Common myeloid progenitor, CD34-positive (primary cell): ENCODE measurements at regions not wholly inside any gene's neighbourhood (a gene's known extent, or its start where the extent isn't known, plus 50 kb on each side); places are given as distances from the start of the nearest gene placed in this dataset.

Experiments used
- CTCF ChIA-PET: fragments of 350-600 bp; sonication (Branson Sonifier 250); formaldehyde crosslinking; loops from one replicate; lab custom pipeline; 2021; ENCODE audit warnings: antibody characterized with exemption; lab: Charles Lee
- POLR2A ChIA-PET: fragments of 350-600 bp; sonication (Branson Sonifier 250); formaldehyde crosslinking; loops from one replicate; lab custom pipeline; 2021; ENCODE audit warnings: antibody characterized with exemption; lab: Charles Lee
- DNase-seq, 3 donors: peaks; one replicate each; pipeline versions ENCODE4 v3.0.0 to v3.0.0-alpha.2; 2013
- H3K27ac ChIP-seq, 2 experiments: 1 replicate in 1 of 2; 2 replicates in 1 of 2; pipeline ENCODE4 v1.7.0; 2013; ENCODE audit warnings: inconsistent platforms in 2 of 2, low read length in 2 of 2, mild to moderate bottlenecking in 2 of 2, low read depth in 1 of 2, moderate library complexity in 1 of 2; ENCODE audit not compliant: severe bottlenecking in 2 of 2, insufficient read depth in 1 of 2, poor library complexity in 1 of 2
- H3K27me3 ChIP-seq, 5 experiments: replicated peaks in 2 of 5; 1 replicate in 3 of 5; 2 replicates in 2 of 5; pipeline versions ENCODE4 v1.6.1 to v1.7.0; 2013; ENCODE audit warnings: low read length in 4 of 5, mild to moderate bottlenecking in 2 of 5, moderate library complexity in 2 of 5, inconsistent platforms in 1 of 5; ENCODE audit not compliant: insufficient read depth in 5 of 5, control insufficient read depth in 4 of 5
- H3K36me3 ChIP-seq, 4 experiments: 1 replicate in 2 of 4; 2 replicates in 2 of 4; pipeline versions ENCODE4 v1.6.1 to v1.7.0; 2013; ENCODE audit warnings: low read length in 3 of 4, control low read depth in 1 of 4, mild to moderate bottlenecking in 1 of 4; ENCODE audit not compliant: control insufficient read depth in 4 of 4, insufficient read depth in 4 of 4
- H3K4me1 ChIP-seq, 4 experiments: 1 replicate in 3 of 4; 2 replicates in 1 of 4; pipeline versions ENCODE4 v1.6.1 to v1.7.1; 2013; ENCODE audit warnings: low read length in 3 of 4, mild to moderate bottlenecking in 3 of 4, control low read depth in 1 of 4, inconsistent platforms in 1 of 4, moderate library complexity in 1 of 4; ENCODE audit not compliant: control insufficient read depth in 4 of 4, insufficient read depth in 4 of 4; ENCODE audit errors: control extremely low read depth in 1 of 4
- H3K4me3 ChIP-seq, 7 experiments: 1 replicate in 4 of 7; 2 replicates in 3 of 7; pipeline versions ENCODE4 v1.5.1 to v1.7.0; 2013; ENCODE audit warnings: mild to moderate bottlenecking in 7 of 7, low read length in 6 of 7, moderate library complexity in 6 of 7, inconsistent platforms in 2 of 7, low read depth in 2 of 7, control low read depth in 1 of 7; ENCODE audit not compliant: insufficient read depth in 4 of 7, control insufficient read depth in 1 of 7; ENCODE audit errors: extremely low read depth in 1 of 7
- H3K9me3 ChIP-seq, 5 experiments: 1 replicate in 4 of 5; 2 replicates in 1 of 5; pipeline versions ENCODE4 v1.6.1 to v1.7.1; 2013; ENCODE audit warnings: low read length in 4 of 5, mild to moderate bottlenecking in 2 of 5, inconsistent platforms in 1 of 5, low read depth in 1 of 5, moderate library complexity in 1 of 5; ENCODE audit not compliant: control insufficient read depth in 4 of 5, insufficient read depth in 2 of 5; ENCODE audit errors: control extremely low read depth in 1 of 5
- WGBS: methylation state at CpG from one replicate; pipeline ENCODE4 v1.1.5; 2013; ENCODE audit not compliant: insufficient coverage; 5-methylcytosine and 5-hydroxymethylcytosine counted together

- H3K27ac ChIP-seq = no peak overlapping the region
- peaks cover 0 to 6% (median 1%) of the 10 kb centered on the region in 4 experiments for H3K4me1 ChIP-seq
- H3K4me3 ChIP-seq = no peak overlapping the region
- no peaks in the 10 kb centered on the region for H3K27me3 ChIP-seq
- CTCF ChIA-PET = interaction anchor here (0.6 to 3.1 kb wide), 8 partner anchors 9 to 134 kb away, joined by 3 to 13 read pairs (median 3); no protein-coding TSS in a partner anchor
- no peaks in the 10 kb centered on the region for H3K36me3 ChIP-seq
- WGBS = 70% methylated on average over 3 of the region's 4 CpGs
- DNase-seq = peak; percentile 31 to 50 (median 43)
- POLR2A ChIA-PET = no interaction called here
- H3K9me3 ChIP-seq = no peaks in the 10 kb centered on the region
Measured at GRCh38 chr6:56767892-56768531, 125.3 kb upstream of the DST start.

- Histone ChIP-seq H3K27ac (no peak overlapping the region), H3K36me3 (no peaks in the 10 kb centered on the region), H3K27me3 (no peaks in the 10 kb centered on the region), H3K4me1 (peaks cover 0 to 6% (median 0%) of the 10 kb centered on the region in 4 experiments), H3K9me3 (no peaks in the 10 kb centered on the region), H3K4me3 (no peak overlapping the region)
- DNase-seq = no peak
- WGBS = 100% methylated on average over 1 of the region's 7 CpGs
- CTCF ChIA-PET = interaction anchor here (0.6 to 3.1 kb wide), 11 partner anchors 10 to 135 kb away, joined by 3 to 13 read pairs (median 3); no protein-coding TSS in a partner anchor
- POLR2A ChIA-PET = no interaction called here
Measured at GRCh38 chr6:56767435-56767834, 124.7 kb upstream of the DST start.

GRCh38 chr6:56766806-56767178, 124.1 kb upstream of the DST start:
- CTCF ChIA-PET = interaction anchor here (1.0 to 3.1 kb wide), 10 partner anchors 11 to 138 kb away, joined by 3 to 13 read pairs (median 3); no protein-coding TSS in a partner anchor
- POLR2A ChIA-PET = interaction anchor here (0.7 kb wide), 1 partner anchor 20 kb away, joined by 4 read pairs; no protein-coding TSS in a partner anchor
- Histone ChIP-seq H3K9me3 (no peaks in the 10 kb centered on the region), H3K4me3 (no peak overlapping the region), H3K27ac (no peak overlapping the region), H3K27me3 (no peaks in the 10 kb centered on the region), H3K36me3 (no peaks in the 10 kb centered on the region), H3K4me1 (peaks cover 0 to 6% (median 1%) of the 10 kb centered on the region in 4 experiments)
- no peak for DNase-seq
- no CpG with 5 or more reads among the region's 1 CpG for WGBS

- no peak overlapping the region for H3K4me3 ChIP-seq
- H3K36me3 ChIP-seq = no peaks in the 10 kb centered on the region
- no peaks in the 10 kb centered on the region for H3K27me3 ChIP-seq
- CTCF ChIA-PET = interaction anchor here (1.0 to 3.1 kb wide), 8 partner anchors 11 to 138 kb away, joined by 3 to 13 read pairs (median 4); no protein-coding TSS in a partner anchor
- 98% methylated on average over 11 of the region's 14 CpGs for WGBS
- no peak overlapping the region for H3K27ac ChIP-seq
- peaks cover 0 to 10% (median 1%) of the 10 kb centered on the region in 4 experiments for H3K4me1 ChIP-seq
- no peaks in the 10 kb centered on the region for H3K9me3 ChIP-seq
- DNase-seq = no peak
- POLR2A ChIA-PET = interaction anchor here (0.7 kb wide), 1 partner anchor 19 kb away, joined by 4 read pairs; no protein-coding TSS in a partner anchor
Measured at GRCh38 chr6:56766139-56766805, 123.6 kb upstream of the DST start.

- Histone ChIP-seq H3K9me3 (no peaks in the 10 kb centered on the region), H3K4me3 (no peak overlapping the region), H3K4me1 (peaks cover 0 to 11% (median 1%) of the 10 kb centered on the region in 4 experiments), H3K27me3 (no peaks in the 10 kb centered on the region), H3K27ac (no peak overlapping the region), H3K36me3 (no peaks in the 10 kb centered on the region)
- 100% methylated on average over 2 of the region's 2 CpGs for WGBS
- ChIA-PET POLR2A (no interaction called here), CTCF (interaction anchor here (1.0 to 3.1 kb wide), 4 partner anchors 13 to 139 kb away, joined by 3 to 13 read pairs (median 4); no protein-coding TSS in a partner anchor)
- DNase-seq = no peak
Measured at GRCh38 chr6:56765494-56765893, 122.8 kb upstream of the DST start.

- 53% methylated on average over 3 of the region's 3 CpGs for WGBS
- no peak overlapping the region for H3K4me3 ChIP-seq
- H3K27ac ChIP-seq = no peak overlapping the region
- H3K36me3 ChIP-seq = no peaks in the 10 kb centered on the region
- ChIA-PET CTCF (interaction anchor here (1.6 to 2.1 kb wide), 4 partner anchors 30 to 73 kb away, joined by 3 to 7 read pairs (median 4); no protein-coding TSS in a partner anchor), POLR2A (no interaction called here)
- peaks cover 0 to 11% (median 1%) of the 10 kb centered on the region in 4 experiments for H3K4me1 ChIP-seq
- H3K27me3 ChIP-seq = no peaks in the 10 kb centered on the region
- DNase-seq = peak; percentile 34 to 61 (median 52)
- no peaks in the 10 kb centered on the region for H3K9me3 ChIP-seq
Measured at GRCh38 chr6:56764081-56764566, 121.4 kb upstream of the DST start.
